ENCODE measurements at regions not wholly inside any gene's neighbourhood (a gene's known extent, or its start where the extent isn't known, plus 50 kb on each side); places are given as distances from the start of the nearest gene placed in this dataset.

DNA sequence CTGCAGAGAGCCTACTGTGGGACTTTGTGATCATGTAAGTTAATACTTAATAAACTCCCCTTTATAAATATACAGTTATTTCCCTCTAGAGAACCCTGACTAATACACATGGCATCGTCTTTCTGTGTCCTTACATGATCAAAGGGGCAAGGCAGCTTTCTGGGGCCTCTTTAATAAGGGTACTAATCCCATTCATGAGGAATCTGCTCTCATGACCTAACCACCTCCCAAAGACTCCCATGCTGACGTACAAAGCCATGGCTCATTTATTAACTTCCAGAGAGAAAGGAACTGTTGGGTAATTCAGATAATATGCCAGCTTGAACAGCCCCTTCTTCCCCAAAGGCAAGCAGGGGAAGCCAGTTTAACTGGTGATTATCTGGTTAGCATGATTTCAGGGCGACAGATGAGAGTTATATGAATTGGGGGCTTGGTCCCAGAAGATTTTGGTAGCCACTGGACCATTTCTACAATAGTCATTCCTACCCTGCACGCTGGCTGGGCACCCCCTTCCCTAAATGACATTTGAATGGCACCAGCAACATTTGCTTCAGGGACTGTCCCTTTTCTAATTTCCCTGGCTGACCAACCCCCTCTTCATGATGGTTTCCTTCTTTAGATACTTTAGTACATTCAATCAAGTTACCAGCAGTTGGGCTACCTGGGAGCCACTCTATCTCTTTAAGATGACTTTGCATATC lies 83.6 kb upstream of the C3orf80 start:
- no peaks in the 10 kb centered on the region for H3K27me3 ChIP-seq (ENCODE audit: control insufficient read depth in 4 of 4, insufficient read depth in 4 of 4, low read length in 3 of 4)
- H3K27ac ChIP-seq (ENCODE audit: low read depth in 1 of 2, low read length in 2 of 2): no peak overlapping the region
- no peak overlapping the region for H3K4me3 ChIP-seq (ENCODE audit: low read depth in 1 of 3, low read length in 3 of 3)
- DNase-seq (ENCODE audit: low spot score): no peak
- 84% methylated on average over 4 of the region's 4 CpGs for WGBS
- no peak overlapping the region for H3K9ac ChIP-seq (ENCODE audit: low read depth in 1 of 2, low read length in 2 of 2)
- H3K4me1 ChIP-seq (ENCODE audit: control insufficient read depth in 4 of 4, insufficient read depth in 4 of 4, low read length in 3 of 4): no peaks in the 10 kb centered on the region
- TF ChIP-seq, protein P1, sequence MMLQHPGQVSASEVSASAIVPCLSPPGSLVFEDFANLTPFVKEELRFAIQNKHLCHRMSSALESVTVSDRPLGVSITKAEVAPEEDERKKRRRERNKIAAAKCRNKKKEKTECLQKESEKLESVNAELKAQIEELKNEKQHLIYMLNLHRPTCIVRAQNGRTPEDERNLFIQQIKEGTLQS (IDR thresholded peaks at IDR 0.05): no peak
- TF ChIP-seq EGR1 (IDR thresholded peaks at IDR 0.05; ENCODE audit: low read depth in 2 of 2) (no peak), TAF1 (conservative IDR thresholded peaks at IDR 0.05) (no peak), FOXA2 (IDR thresholded peaks at IDR 0.05) (no peak), FOXA1 (IDR thresholded peaks at IDR 0.05) (no peak), GABPA (IDR thresholded peaks at IDR 0.05 in 1 of 2, conservative IDR thresholded peaks at IDR 0.05 in 1 of 2) (no peak), RAD21 (IDR thresholded peaks at IDR 0.05) (no peak), NR2F2 (IDR thresholded peaks at IDR 0.05) (no peak), JUND (IDR thresholded peaks at IDR 0.05) (no peak), HNF4A (conservative IDR thresholded peaks at IDR 0.05) (no peak), HNF4G (IDR thresholded peaks at IDR 0.05) (no peak), RXRA (IDR thresholded peaks at IDR 0.05) (no peak), YY1 (IDR thresholded peaks at IDR 0.05) (no peak), SP1 (IDR thresholded peaks at IDR 0.05) (no peak)
- TF ChIP-seq, protein P2, sequence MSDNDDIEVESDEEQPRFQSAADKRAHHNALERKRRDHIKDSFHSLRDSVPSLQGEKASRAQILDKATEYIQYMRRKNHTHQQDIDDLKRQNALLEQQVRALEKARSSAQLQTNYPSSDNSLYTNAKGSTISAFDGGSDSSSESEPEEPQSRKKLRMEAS (IDR thresholded peaks at IDR 0.05): no peak
- TF ChIP-seq, protein P3, sequence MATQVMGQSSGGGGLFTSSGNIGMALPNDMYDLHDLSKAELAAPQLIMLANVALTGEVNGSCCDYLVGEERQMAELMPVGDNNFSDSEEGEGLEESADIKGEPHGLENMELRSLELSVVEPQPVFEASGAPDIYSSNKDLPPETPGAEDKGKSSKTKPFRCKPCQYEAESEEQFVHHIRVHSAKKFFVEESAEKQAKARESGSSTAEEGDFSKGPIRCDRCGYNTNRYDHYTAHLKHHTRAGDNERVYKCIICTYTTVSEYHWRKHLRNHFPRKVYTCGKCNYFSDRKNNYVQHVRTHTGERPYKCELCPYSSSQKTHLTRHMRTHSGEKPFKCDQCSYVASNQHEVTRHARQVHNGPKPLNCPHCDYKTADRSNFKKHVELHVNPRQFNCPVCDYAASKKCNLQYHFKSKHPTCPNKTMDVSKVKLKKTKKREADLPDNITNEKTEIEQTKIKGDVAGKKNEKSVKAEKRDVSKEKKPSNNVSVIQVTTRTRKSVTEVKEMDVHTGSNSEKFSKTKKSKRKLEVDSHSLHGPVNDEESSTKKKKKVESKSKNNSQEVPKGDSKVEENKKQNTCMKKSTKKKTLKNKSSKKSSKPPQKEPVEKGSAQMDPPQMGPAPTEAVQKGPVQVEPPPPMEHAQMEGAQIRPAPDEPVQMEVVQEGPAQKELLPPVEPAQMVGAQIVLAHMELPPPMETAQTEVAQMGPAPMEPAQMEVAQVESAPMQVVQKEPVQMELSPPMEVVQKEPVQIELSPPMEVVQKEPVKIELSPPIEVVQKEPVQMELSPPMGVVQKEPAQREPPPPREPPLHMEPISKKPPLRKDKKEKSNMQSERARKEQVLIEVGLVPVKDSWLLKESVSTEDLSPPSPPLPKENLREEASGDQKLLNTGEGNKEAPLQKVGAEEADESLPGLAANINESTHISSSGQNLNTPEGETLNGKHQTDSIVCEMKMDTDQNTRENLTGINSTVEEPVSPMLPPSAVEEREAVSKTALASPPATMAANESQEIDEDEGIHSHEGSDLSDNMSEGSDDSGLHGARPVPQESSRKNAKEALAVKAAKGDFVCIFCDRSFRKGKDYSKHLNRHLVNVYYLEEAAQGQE (IDR thresholded peaks at IDR 0.05): no peak
- TF ChIP-seq, protein P4, sequence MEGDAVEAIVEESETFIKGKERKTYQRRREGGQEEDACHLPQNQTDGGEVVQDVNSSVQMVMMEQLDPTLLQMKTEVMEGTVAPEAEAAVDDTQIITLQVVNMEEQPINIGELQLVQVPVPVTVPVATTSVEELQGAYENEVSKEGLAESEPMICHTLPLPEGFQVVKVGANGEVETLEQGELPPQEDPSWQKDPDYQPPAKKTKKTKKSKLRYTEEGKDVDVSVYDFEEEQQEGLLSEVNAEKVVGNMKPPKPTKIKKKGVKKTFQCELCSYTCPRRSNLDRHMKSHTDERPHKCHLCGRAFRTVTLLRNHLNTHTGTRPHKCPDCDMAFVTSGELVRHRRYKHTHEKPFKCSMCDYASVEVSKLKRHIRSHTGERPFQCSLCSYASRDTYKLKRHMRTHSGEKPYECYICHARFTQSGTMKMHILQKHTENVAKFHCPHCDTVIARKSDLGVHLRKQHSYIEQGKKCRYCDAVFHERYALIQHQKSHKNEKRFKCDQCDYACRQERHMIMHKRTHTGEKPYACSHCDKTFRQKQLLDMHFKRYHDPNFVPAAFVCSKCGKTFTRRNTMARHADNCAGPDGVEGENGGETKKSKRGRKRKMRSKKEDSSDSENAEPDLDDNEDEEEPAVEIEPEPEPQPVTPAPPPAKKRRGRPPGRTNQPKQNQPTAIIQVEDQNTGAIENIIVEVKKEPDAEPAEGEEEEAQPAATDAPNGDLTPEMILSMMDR (IDR thresholded peaks at IDR 0.05; ENCODE audit: low read depth, low read length, missing input control): no peak
- TF ChIP-seq, protein P5, sequence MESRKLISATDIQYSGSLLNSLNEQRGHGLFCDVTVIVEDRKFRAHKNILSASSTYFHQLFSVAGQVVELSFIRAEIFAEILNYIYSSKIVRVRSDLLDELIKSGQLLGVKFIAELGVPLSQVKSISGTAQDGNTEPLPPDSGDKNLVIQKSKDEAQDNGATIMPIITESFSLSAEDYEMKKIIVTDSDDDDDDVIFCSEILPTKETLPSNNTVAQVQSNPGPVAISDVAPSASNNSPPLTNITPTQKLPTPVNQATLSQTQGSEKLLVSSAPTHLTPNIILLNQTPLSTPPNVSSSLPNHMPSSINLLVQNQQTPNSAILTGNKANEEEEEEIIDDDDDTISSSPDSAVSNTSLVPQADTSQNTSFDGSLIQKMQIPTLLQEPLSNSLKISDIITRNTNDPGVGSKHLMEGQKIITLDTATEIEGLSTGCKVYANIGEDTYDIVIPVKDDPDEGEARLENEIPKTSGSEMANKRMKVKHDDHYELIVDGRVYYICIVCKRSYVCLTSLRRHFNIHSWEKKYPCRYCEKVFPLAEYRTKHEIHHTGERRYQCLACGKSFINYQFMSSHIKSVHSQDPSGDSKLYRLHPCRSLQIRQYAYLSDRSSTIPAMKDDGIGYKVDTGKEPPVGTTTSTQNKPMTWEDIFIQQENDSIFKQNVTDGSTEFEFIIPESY (IDR thresholded peaks at IDR 0.05): no peak
- H3K9me3 ChIP-seq (ENCODE audit: control insufficient read depth in 4 of 4, low read length in 3 of 4): peaks cover 0 to 3% (median under 1%) of the 10 kb centered on the region in 4 donors
- H3K36me3 ChIP-seq (ENCODE audit: control insufficient read depth in 4 of 4, insufficient read depth in 3 of 4, low read depth in 1 of 4, low read length in 3 of 4): no peaks in the 10 kb centered on the region

All from liver (tissue), 8 donors.